Heart left ventricle (tissue), 13 donors: ENCODE measurements at regions not wholly inside any gene's neighbourhood (a gene's known extent, or its start where the extent isn't known, plus 50 kb on each side); places are given as distances from the start of the nearest gene placed in this dataset.

Source experiments
- POLR2A ChIP-seq, 2 donors: fragments of 450-650 bp; IDR thresholded peaks; one replicate each; pipeline ENCODE4 v1.6.1; 2017; ENCODE audit warnings: antibody characterized with exemption in 2 of 2, mild to moderate bottlenecking in 2 of 2, moderate library complexity in 2 of 2
- TF ChIP-seq, protein P1 (sequence below), 12 donors: fragments of 200-600 bp; sonication (generic) in 4 of 12; IDR thresholded peaks; one replicate each; pipeline versions ENCODE4 v1.5.0 to v1.8.0; 2018 to 2022; ENCODE audit warnings: antibody characterized with exemption in 12 of 12, mild to moderate bottlenecking in 5 of 12
- donor health status: ischemic (EF 13 %, LVEDD 7.1; RV severe dilation, severe dysfunction).
- donor health status: DM: no; HTN: yes; CAD: no.
- donor health status: DM: no; HTN: no; CAD: no.
- donor health status: ischemic (EF 25% LVEDD 6.9; RV normal size, moderate dysfunction).
- donor health status: ischemic (EF 25% LVEDD 5.7; RV mildly dilated, moderate dysfunction).
- donor health status: ischemic (EF 35%, LVEDD 5.7; RV mildly dilated, moderate dysfunction).
- donor health status: nonischemic (EF 11% LVEDD 7.7; RV severe dilation, severe dysfunction).
- donor health status: DM: yes; HTN: yes; CAD: no.
- donor health status: PGD.
- donor health status: ischemic (EF 29% LVEDD 5.4; RV normal size, mild dysfunction).
- donor health status: nonischemic (EF 23%, LVEDD 6.1; RV moderate dilation, normal function).

DNA sequence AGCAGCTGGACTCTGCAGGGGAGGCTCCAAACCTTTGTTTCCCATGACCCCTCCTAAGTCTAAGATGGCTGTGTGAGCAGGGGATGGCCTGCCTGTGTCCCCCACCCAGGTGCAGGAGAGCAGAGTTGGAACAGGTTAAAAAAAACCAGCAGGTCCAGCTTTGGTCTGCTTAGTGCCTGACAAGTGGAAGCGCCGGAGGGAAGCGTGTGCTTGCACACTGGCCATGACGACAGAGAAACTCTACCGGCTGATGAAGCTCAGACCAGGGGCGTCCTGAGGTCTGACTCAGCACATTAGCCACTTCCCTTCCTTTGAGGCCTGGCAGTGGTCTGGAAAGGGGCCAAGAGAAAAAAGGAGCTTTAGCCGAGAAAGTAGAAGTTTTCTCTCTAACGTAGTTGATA, 280.1 kb downstream of the VRK1 start:
- TF ChIP-seq, protein P1, sequence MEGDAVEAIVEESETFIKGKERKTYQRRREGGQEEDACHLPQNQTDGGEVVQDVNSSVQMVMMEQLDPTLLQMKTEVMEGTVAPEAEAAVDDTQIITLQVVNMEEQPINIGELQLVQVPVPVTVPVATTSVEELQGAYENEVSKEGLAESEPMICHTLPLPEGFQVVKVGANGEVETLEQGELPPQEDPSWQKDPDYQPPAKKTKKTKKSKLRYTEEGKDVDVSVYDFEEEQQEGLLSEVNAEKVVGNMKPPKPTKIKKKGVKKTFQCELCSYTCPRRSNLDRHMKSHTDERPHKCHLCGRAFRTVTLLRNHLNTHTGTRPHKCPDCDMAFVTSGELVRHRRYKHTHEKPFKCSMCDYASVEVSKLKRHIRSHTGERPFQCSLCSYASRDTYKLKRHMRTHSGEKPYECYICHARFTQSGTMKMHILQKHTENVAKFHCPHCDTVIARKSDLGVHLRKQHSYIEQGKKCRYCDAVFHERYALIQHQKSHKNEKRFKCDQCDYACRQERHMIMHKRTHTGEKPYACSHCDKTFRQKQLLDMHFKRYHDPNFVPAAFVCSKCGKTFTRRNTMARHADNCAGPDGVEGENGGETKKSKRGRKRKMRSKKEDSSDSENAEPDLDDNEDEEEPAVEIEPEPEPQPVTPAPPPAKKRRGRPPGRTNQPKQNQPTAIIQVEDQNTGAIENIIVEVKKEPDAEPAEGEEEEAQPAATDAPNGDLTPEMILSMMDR (IDR thresholded peaks at IDR 0.05): no peak
- no peak for TF ChIP-seq POLR2A (IDR thresholded peaks at IDR 0.05)
